ENCODE measurements at regions not wholly inside any gene's neighbourhood (a gene's known extent, or its start where the extent isn't known, plus 50 kb on each side); places are given as distances from the start of the nearest gene placed in this dataset.

- no peaks in the 10 kb centered on the region for H3K9me3 ChIP-seq
- no peak overlapping the region for H3K4me3 ChIP-seq (replicated peaks in 1 of 3)
- TF ChIP-seq CTCF (IDR thresholded peaks at IDR 0.05) (no peak), POLR2A (IDR thresholded peaks at IDR 0.05) (no peak)
- peaks cover 0 to under 1% of the 10 kb centered on the region in 2 donors for H3K4me1 ChIP-seq
- no peak overlapping the region for H3K27ac ChIP-seq
- intact Hi-C loops (cut with DNase I), result no loop called here
- WGBS, 2 donors, result 67 to 74% methylated on average over 10 to 11 of the region's 15 CpGs
- H3K36me3 ChIP-seq, result no peaks in the 10 kb centered on the region
- peak; percentile 35 to 39 for DNase-seq
- no peaks in the 10 kb centered on the region for H3K27me3 ChIP-seq
Observed at GRCh38 chr4:3821580-3822229, 55.5 kb downstream of the ADRA2C start.

GRCh38 chr4:3822230-3822947, 56.2 kb downstream of the ADRA2C start:
- TF ChIP-seq CTCF (IDR thresholded peaks at IDR 0.05) (no peak), POLR2A (IDR thresholded peaks at IDR 0.05) (no peak)
- Histone ChIP-seq H3K27ac (no peak overlapping the region), H3K36me3 (no peaks in the 10 kb centered on the region), H3K9me3 (no peaks in the 10 kb centered on the region), H3K4me3 (replicated peaks in 1 of 3) (no peak overlapping the region), H3K4me1 (peaks cover 5 to 7% of the 10 kb centered on the region in 2 donors), H3K27me3 (no peaks in the 10 kb centered on the region)
- intact Hi-C loops (cut with DNase I), result no loop called here
- no peak for DNase-seq
- 62 to 65% methylated on average over 18 to 22 of the region's 22 CpGs for WGBS, 2 donors

- H3K9me3 ChIP-seq, result no peaks in the 10 kb centered on the region
- peaks cover 13 to 16% of the 10 kb centered on the region in 2 donors for H3K4me1 ChIP-seq
- WGBS, 2 donors, result 83% methylated on average over 25 to 30 of the region's 34 CpGs
- no peak for TF ChIP-seq CTCF (IDR thresholded peaks at IDR 0.05)
- no peak for TF ChIP-seq POLR2A (IDR thresholded peaks at IDR 0.05)
- no peaks in the 10 kb centered on the region for H3K27me3 ChIP-seq
- H3K4me3 ChIP-seq (replicated peaks in 1 of 3), result no peak overlapping the region
- no peak overlapping the region for H3K27ac ChIP-seq
- no peaks in the 10 kb centered on the region for H3K36me3 ChIP-seq
- DNase-seq, result no peak
- intact Hi-C loops (cut with DNase I), result no loop called here
Observed at GRCh38 chr4:3823496-3824341, 57.5 kb downstream of the ADRA2C start.

- no peak for DNase-seq
- intact Hi-C loops (cut with DNase I), result no loop called here
- Histone ChIP-seq H3K36me3 (no peaks in the 10 kb centered on the region), H3K4me1 (peaks cover 13 to 16% of the 10 kb centered on the region in 2 donors), H3K9me3 (no peaks in the 10 kb centered on the region), H3K27ac (no peak overlapping the region), H3K4me3 (replicated peaks in 1 of 3) (no peak overlapping the region), H3K27me3 (no peaks in the 10 kb centered on the region)
- WGBS, 2 donors, result 92 to 94% methylated on average over 19 of the region's 19 CpGs
- TF ChIP-seq CTCF (IDR thresholded peaks at IDR 0.05) (no peak), POLR2A (IDR thresholded peaks at IDR 0.05) (no peak)
Observed at GRCh38 chr4:3824521-3825270, 58.5 kb downstream of the ADRA2C start.

Measured in thyroid gland (tissue), 4 donors.